Neural cell (in vitro differentiated cells): ENCODE measurements at regions not wholly inside any gene's neighbourhood (a gene's known extent, or its start where the extent isn't known, plus 50 kb on each side); places are given as distances from the start of the nearest gene placed in this dataset.

Source experiments
- EZH2 ChIP-seq: fragments of 200-600, 300-800 bp; shearing (Covaris generic), sonication (generic); IDR thresholded peaks from 2 replicates; pipeline ENCODE4 v1.6.1; 2014; ENCODE audit warnings: antibody characterized with exemption, low read length, borderline replicate concordance, mild to moderate bottlenecking; ENCODE audit not compliant: insufficient read depth, poor library complexity, severe bottlenecking
- POLR2AphosphoS5 ChIP-seq: IDR thresholded peaks from 2 replicates; pipeline ENCODE4 v1.6.1; 2012
- TAF1 ChIP-seq: IDR thresholded peaks from 2 replicates; pipeline ENCODE4 v1.6.1; 2012; ENCODE audit warnings: low read depth
- TF ChIP-seq, protein P1 (sequence below): fragments of 450-650 bp; IDR thresholded peaks from 2 replicates; pipeline ENCODE4 v1.5.1; 2014; ENCODE audit warnings: antibody characterized with exemption, mild to moderate bottlenecking, moderate library complexity; ENCODE audit not compliant: poor library complexity, severe bottlenecking
- TF ChIP-seq, protein P2 (sequence below): IDR thresholded peaks from 2 replicates; pipeline ENCODE4 v1.6.1; 2012; ENCODE audit warnings: borderline replicate concordance

DNA sequence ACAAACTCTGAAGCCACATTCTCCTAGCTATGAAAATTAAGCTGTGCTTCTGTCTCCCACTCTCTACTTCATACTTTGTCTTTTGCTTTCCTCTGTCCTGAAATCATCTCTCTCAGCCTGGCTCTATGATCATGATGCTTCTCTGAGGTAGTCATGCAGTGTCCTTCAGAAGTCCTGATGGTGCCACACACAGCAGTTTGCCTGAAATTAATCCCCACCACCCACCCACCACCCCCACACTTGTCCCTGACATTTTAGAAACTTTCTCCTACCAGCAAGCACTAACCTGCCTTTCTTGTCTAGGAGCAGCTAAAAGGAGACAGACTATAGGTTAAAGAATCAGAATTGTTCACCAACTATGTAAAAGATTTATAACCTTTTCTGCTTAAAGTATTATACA lies 282.2 kb upstream of the FAM174A start:
- TF ChIP-seq, protein P1, sequence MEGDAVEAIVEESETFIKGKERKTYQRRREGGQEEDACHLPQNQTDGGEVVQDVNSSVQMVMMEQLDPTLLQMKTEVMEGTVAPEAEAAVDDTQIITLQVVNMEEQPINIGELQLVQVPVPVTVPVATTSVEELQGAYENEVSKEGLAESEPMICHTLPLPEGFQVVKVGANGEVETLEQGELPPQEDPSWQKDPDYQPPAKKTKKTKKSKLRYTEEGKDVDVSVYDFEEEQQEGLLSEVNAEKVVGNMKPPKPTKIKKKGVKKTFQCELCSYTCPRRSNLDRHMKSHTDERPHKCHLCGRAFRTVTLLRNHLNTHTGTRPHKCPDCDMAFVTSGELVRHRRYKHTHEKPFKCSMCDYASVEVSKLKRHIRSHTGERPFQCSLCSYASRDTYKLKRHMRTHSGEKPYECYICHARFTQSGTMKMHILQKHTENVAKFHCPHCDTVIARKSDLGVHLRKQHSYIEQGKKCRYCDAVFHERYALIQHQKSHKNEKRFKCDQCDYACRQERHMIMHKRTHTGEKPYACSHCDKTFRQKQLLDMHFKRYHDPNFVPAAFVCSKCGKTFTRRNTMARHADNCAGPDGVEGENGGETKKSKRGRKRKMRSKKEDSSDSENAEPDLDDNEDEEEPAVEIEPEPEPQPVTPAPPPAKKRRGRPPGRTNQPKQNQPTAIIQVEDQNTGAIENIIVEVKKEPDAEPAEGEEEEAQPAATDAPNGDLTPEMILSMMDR: no peak
- TF ChIP-seq, protein P2, sequence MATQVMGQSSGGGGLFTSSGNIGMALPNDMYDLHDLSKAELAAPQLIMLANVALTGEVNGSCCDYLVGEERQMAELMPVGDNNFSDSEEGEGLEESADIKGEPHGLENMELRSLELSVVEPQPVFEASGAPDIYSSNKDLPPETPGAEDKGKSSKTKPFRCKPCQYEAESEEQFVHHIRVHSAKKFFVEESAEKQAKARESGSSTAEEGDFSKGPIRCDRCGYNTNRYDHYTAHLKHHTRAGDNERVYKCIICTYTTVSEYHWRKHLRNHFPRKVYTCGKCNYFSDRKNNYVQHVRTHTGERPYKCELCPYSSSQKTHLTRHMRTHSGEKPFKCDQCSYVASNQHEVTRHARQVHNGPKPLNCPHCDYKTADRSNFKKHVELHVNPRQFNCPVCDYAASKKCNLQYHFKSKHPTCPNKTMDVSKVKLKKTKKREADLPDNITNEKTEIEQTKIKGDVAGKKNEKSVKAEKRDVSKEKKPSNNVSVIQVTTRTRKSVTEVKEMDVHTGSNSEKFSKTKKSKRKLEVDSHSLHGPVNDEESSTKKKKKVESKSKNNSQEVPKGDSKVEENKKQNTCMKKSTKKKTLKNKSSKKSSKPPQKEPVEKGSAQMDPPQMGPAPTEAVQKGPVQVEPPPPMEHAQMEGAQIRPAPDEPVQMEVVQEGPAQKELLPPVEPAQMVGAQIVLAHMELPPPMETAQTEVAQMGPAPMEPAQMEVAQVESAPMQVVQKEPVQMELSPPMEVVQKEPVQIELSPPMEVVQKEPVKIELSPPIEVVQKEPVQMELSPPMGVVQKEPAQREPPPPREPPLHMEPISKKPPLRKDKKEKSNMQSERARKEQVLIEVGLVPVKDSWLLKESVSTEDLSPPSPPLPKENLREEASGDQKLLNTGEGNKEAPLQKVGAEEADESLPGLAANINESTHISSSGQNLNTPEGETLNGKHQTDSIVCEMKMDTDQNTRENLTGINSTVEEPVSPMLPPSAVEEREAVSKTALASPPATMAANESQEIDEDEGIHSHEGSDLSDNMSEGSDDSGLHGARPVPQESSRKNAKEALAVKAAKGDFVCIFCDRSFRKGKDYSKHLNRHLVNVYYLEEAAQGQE: no peak
- TF ChIP-seq EZH2 (no peak), POLR2AphosphoS5 (no peak), TAF1 (no peak)
